ENCODE measurements at regions not wholly inside any gene's neighbourhood (a gene's known extent, or its start where the extent isn't known, plus 50 kb on each side); places are given as distances from the start of the nearest gene placed in this dataset.

DNA sequence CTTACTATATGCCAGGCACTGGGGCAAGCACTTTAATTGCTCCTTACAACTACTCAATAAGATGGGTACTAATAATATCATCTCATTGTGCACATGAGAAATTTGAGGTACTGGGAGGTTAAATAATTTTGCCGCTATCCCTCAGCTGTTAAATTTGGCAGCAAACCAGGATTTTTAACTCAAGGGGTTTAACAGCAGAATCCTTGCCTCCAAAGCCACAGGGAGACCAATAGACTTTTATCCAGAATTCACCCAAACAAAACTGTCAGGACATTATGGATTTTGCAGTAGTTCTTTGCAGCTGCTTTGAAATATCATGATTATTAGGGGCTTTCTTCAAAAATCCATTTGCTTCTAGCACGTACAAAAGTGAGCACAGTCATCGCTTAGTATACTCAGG lies 136.2 kb downstream of the RPS12 start:
- TF ChIP-seq, protein P1, sequence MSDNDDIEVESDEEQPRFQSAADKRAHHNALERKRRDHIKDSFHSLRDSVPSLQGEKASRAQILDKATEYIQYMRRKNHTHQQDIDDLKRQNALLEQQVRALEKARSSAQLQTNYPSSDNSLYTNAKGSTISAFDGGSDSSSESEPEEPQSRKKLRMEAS (IDR thresholded peaks at IDR 0.05; ENCODE audit: insufficient read depth, insufficient read length): no peak
- no peak for TF ChIP-seq JUN (IDR thresholded peaks at IDR 0.05; ENCODE audit: borderline replicate concordance, insufficient read depth, insufficient read length, low read depth)
- no peak for TF ChIP-seq FOS (IDR thresholded peaks at IDR 0.05; ENCODE audit: borderline replicate concordance, insufficient read depth, low read length)
- TF ChIP-seq POLR2A (IDR thresholded peaks at IDR 0.05; ENCODE audit: low read depth, low read length): no peak
- TF ChIP-seq EZH2 (IDR thresholded peaks at IDR 0.05; ENCODE audit: borderline replicate concordance, low read depth, low read length, severe bottlenecking): no peak
- TF ChIP-seq POLR2AphosphoS5 (IDR thresholded peaks at IDR 0.05; ENCODE audit: insufficient read depth, low read depth, low read length): no peak
- no peak for TF ChIP-seq MYC (IDR thresholded peaks at IDR 0.05; ENCODE audit: low read depth, low read length)
- TF ChIP-seq, protein P2, sequence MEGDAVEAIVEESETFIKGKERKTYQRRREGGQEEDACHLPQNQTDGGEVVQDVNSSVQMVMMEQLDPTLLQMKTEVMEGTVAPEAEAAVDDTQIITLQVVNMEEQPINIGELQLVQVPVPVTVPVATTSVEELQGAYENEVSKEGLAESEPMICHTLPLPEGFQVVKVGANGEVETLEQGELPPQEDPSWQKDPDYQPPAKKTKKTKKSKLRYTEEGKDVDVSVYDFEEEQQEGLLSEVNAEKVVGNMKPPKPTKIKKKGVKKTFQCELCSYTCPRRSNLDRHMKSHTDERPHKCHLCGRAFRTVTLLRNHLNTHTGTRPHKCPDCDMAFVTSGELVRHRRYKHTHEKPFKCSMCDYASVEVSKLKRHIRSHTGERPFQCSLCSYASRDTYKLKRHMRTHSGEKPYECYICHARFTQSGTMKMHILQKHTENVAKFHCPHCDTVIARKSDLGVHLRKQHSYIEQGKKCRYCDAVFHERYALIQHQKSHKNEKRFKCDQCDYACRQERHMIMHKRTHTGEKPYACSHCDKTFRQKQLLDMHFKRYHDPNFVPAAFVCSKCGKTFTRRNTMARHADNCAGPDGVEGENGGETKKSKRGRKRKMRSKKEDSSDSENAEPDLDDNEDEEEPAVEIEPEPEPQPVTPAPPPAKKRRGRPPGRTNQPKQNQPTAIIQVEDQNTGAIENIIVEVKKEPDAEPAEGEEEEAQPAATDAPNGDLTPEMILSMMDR (IDR thresholded peaks at IDR 0.05; ENCODE audit: extremely low read depth in 1 of 2, insufficient read depth in 1 of 2, low read depth in 1 of 2, low read length in 2 of 2): no peak
- no peak for TF ChIP-seq GATA2 (IDR thresholded peaks at IDR 0.05; ENCODE audit: insufficient read depth, insufficient read length, low read depth, low read length)

More for the DNA sequence above, 136.2 kb downstream of the RPS12 start:
- no peaks in the 10 kb centered on the region for H3K36me3 ChIP-seq (ENCODE audit: control insufficient read depth in 2 of 2, extremely low read depth in 1 of 2, insufficient read depth in 2 of 2, low read length in 2 of 2)
- BruUV-seq (replicated peaks): no TSS peak
- H3K9me3 ChIP-seq (replicated peaks; ENCODE audit: control insufficient read depth, insufficient read depth, low read length): no peaks in the 10 kb centered on the region
- ChIA-PET POLR2A (no interaction called here), CTCF (interaction anchor here (1.3 kb wide), 1 partner anchor 13 kb away, joined by 4 read pairs; no protein-coding TSS in a partner anchor)
- no peak overlapping the region for H3K4me3 ChIP-seq (replicated peaks in 1 of 3; ENCODE audit: insufficient read depth in 1 of 3, low read depth in 1 of 3, low read length in 3 of 3)
- FAIRE-seq (no peak), DNase-seq (ENCODE audit: low read depth, low spot score) (no peak)
- no peaks in the 10 kb centered on the region for H3K79me2 ChIP-seq (ENCODE audit: control insufficient read depth, insufficient read depth, low read length)
- H3K4me2 ChIP-seq (ENCODE audit: insufficient read depth, low read length): no peak overlapping the region
- no peaks in the 10 kb centered on the region for H4K20me1 ChIP-seq (replicated peaks; ENCODE audit: control insufficient read depth, extremely low read depth, insufficient read depth, low read length)
- intact Hi-C loops (cut with micrococcal nuclease) (no loop called here), dilution Hi-C loops (cut with MboI; ENCODE audit: extremely low pct_ligation_motif_present, low sequenced_read_pairs) (no loop called here)
- no peaks in the 10 kb centered on the region for H3K27me3 ChIP-seq (ENCODE audit: control insufficient read depth in 2 of 2, insufficient read depth in 2 of 2, low read length in 2 of 2)
- H3K4me1 ChIP-seq (ENCODE audit: control insufficient read depth, extremely low read depth, insufficient read depth, low read length): no peaks in the 10 kb centered on the region
- H3K9me1 ChIP-seq (replicated peaks; ENCODE audit: control insufficient read depth, extremely low read depth, insufficient read depth, low read length): no peaks in the 10 kb centered on the region
- no peak overlapping the region for H2AFZ ChIP-seq (ENCODE audit: low read depth, low read length)
- H3K27ac ChIP-seq (ENCODE audit: insufficient read depth, low read depth, low read length): no peak overlapping the region
- no peak overlapping the region for H3K9ac ChIP-seq (replicated peaks; ENCODE audit: extremely low read depth, insufficient read depth, low read length)

Data from endothelial cell of umbilical vein (primary cell).